Bronchial epithelial cell (primary cell): ENCODE measurements at regions not wholly inside any gene's neighbourhood (a gene's known extent, or its start where the extent isn't known, plus 50 kb on each side); places are given as distances from the start of the nearest gene placed in this dataset.
"Not testable (repeated sequence)": the region's sequence is repeated elsewhere in the genome, so short reads cannot be mapped to it uniquely, and the experiment has no call there.

Source experiments
- DNase-seq: peaks from one replicate; pipeline ENCODE4 v3.0.0-alpha.2; 2010; ENCODE audit warnings: low read depth
- FAIRE-seq: peaks from 2 replicates; lab custom pipeline; 2011; peaks lifted over from hg19 to GRCh38; lab: Jason Lieb, UNC
- H3K27me3 ChIP-seq: 2 replicates; pipeline ENCODE4 v1.5.1; 2011; ENCODE audit warnings: low read length; ENCODE audit not compliant: control insufficient read depth, insufficient read depth
- H3K36me3 ChIP-seq: 2 replicates; pipeline ENCODE4 v1.5.1; 2011; ENCODE audit warnings: low read length; ENCODE audit not compliant: control insufficient read depth, insufficient read depth
- H3K4me3 ChIP-seq: 2 replicates; pipeline ENCODE4 v1.5.1; 2011; ENCODE audit warnings: mild to moderate bottlenecking, low read depth, low read length, control low read depth
- TF ChIP-seq, protein P1 (sequence below): IDR thresholded peaks from 2 replicates; pipeline ENCODE4 v1.5.1; 2011; ENCODE audit warnings: mild to moderate bottlenecking, moderate library complexity, low read length, control low read depth, inconsistent platforms; ENCODE audit not compliant: insufficient read depth, severe bottlenecking

DNA sequence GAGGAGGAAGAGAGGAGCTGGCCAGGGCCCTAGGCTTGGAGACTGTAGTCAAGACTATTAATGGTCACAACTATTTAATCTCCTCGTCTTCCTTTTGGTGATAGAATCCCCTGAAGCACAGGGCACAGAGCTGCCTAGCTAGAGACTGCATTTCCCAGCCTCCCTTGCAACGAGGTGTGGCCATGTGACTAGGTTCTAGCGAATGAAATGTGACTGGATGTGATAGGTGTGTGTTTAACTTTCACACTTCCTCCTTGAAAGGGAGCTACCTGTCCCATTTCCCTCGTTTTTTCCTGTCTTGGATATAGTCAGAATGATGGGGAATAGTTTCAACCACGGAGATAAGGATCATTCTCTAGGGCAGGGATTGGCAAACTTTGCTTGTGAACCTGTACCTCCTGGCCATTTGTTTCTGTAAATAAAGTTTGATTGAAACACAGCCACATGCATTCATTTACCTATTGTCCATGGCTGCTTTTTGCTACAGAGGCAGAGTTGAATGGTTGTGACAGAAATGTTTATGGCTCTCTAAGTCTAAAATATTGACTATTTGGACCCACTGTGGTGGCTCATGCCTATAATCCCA lies 313.5 kb downstream of the MIAT start:
- DNase-seq (no peak), FAIRE-seq (peak; percentile 64)
- H3K36me3 ChIP-seq = no peaks in the 10 kb centered on the region
- TF ChIP-seq, protein P1, sequence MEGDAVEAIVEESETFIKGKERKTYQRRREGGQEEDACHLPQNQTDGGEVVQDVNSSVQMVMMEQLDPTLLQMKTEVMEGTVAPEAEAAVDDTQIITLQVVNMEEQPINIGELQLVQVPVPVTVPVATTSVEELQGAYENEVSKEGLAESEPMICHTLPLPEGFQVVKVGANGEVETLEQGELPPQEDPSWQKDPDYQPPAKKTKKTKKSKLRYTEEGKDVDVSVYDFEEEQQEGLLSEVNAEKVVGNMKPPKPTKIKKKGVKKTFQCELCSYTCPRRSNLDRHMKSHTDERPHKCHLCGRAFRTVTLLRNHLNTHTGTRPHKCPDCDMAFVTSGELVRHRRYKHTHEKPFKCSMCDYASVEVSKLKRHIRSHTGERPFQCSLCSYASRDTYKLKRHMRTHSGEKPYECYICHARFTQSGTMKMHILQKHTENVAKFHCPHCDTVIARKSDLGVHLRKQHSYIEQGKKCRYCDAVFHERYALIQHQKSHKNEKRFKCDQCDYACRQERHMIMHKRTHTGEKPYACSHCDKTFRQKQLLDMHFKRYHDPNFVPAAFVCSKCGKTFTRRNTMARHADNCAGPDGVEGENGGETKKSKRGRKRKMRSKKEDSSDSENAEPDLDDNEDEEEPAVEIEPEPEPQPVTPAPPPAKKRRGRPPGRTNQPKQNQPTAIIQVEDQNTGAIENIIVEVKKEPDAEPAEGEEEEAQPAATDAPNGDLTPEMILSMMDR = no peak
- no peaks in the 10 kb centered on the region for H3K27me3 ChIP-seq
- no peak overlapping the region for H3K4me3 ChIP-seq

DNA sequence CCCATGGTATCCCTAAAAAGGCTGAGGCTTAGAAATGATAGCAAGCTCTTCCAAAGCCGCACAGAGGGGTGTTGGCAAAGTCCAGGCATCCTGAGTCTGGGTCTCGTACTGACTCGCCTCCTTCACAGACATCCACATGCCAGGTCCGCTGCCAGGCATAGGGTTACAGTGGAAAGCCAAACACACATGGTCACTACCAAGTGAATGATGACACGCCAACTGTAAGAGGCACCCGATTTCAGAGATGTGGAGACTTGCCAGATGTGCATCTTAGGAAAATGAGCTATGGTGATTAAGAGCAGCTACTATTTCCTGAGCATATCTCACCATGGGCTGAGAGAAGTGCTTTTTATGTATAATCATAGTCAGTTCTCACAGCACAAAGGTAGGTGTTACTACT lies 314.9 kb downstream of the MIAT start:
- Histone ChIP-seq H3K27me3 (no peaks in the 10 kb centered on the region), H3K36me3 (no peaks in the 10 kb centered on the region), H3K4me3 (no peak overlapping the region)
- FAIRE-seq (peak; percentile 70), DNase-seq (peak; percentile 18)
- TF ChIP-seq, protein P1 = no peak

DNA sequence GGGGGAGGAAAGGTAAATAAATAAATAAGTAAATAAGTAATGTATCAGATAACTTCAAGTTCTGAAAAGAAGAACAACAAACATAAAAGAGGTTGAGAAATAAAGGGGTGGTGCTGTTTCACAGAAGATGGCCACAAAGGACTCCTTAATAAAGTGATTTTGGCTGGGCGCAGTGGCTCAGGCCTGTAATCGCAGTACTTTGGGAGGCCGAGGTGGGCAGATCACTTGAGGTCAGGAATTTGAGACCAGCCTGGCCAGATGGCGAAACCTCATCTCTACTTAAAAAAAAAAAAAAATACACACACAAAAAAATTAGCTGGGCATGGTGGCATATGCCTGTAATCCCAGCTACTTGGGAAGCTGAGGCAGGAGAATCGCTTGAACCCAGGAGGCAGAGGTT lies 315.5 kb downstream of the MIAT start:
- H3K4me3 ChIP-seq, DNase-seq, H3K27me3 ChIP-seq, H3K36me3 ChIP-seq, FAIRE-seq: not testable (repeated sequence)

DNA sequence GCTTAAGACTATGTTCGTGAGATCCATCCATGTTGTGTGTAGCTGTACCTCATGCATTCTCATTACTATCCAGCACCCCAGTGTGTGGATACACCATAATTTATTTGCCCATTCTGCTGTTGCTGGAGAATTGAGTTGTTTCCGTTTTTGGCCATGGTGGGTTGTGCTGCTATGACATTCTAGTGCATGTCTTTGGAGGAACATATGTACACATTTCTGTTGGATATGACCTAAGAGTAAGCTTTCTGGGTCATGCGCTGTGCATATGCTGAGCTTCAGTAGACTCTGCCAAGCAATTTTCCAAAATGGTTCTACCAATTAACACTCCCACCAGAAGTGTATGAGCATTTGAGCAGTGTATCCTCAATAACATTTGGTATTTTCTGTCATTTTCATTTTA lies 316.6 kb downstream of the MIAT start:
- TF ChIP-seq, protein P1 = no peak
- Histone ChIP-seq H3K36me3 (no peaks in the 10 kb centered on the region), H3K4me3 (no peak overlapping the region), H3K27me3 (no peaks in the 10 kb centered on the region)
- FAIRE-seq (no peak), DNase-seq (no peak)

DNA sequence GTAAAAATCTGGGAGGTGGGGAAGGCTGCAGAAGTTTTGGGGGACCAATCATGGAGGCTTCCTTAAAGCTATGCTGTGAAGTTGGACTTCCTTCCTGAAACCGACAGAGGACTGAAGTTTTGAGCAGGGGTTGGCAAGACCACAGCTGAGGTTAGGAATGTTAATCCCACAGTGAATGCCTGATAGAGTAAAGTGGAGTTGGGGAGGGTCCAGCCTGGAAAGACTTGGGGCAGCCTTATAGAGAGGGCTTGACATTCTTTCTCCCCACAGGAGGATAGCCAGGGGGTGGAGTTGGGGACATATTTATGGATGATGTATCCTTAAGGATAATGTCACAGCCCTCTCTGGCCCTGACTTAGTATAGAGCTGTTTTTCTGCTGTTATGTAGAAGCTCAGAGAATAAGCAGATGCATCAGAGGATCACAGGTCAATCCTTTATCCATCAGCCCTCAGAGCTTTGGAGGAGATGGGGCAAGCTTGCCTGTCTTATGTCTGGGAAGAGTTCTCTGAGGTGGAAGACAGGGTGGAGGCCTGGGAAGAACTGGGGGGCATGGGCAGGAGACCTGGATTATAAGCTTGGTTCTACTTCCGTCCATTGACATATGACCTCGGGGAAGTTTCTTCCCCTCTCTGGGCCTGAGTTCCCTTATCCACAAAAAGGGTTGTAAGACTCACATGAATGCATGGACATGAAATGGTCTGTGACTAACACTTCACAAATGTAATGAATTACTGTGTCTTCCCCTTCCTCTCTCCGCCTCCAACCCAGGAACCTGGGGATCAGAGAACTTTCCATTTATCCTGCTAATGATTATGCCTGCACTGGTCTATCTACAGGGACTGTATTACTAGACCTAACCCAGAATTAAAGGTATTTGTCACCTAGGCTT lies 317.8 kb downstream of the MIAT start:
- DNase-seq = peak; percentile 22
- TF ChIP-seq, protein P1 = no peak
- no peak for FAIRE-seq
- H3K36me3 ChIP-seq = no peaks in the 10 kb centered on the region
- H3K27me3 ChIP-seq = no peaks in the 10 kb centered on the region
- H3K4me3 ChIP-seq = no peak overlapping the region

DNA sequence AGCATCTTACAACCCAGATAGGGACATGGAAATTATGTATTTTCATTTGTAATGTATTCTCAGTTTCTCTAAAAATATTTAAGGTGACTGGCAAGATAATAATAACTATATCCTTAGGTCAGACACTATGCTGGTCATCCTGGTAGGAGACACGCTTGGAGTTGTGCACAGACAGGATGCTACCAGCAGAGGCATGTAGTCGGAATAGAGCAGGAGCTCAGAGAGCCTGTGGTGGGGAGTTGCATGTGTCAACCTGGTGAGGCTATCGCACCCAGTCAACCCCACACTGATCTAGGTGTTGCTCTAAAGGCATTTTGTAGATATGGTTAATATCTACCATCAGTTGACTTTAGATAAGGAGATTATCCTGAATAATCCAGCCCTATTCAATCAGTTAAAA lies 318.5 kb downstream of the MIAT start:
- Histone ChIP-seq H3K36me3 (no peaks in the 10 kb centered on the region), H3K4me3 (no peak overlapping the region), H3K27me3 (no peaks in the 10 kb centered on the region)
- TF ChIP-seq, protein P1 = no peak
- no peak for FAIRE-seq
- no peak for DNase-seq
